NCI-H2227 (cell line): ENCODE measurements at regions not wholly inside any gene's neighbourhood (a gene's known extent, or its start where the extent isn't known, plus 50 kb on each side); places are given as distances from the start of the nearest gene placed in this dataset.

ENCODE experiments used
- DNase-seq: peaks from one replicate; lab custom pipeline; 2025; ENCODE audit not compliant: unreplicated experiment; lab: John Stamatoyannopoulos, UW

GRCh38 chr4:156710365-156711192 lies 261.0 kb downstream of the PDGFC start:
- DNase-seq = no peak

GRCh38 chr4:156705311-156705710 lies 266.3 kb downstream of the PDGFC start:
- no peak for DNase-seq

GRCh38 chr4:156695163-156695562 lies 276.4 kb downstream of the PDGFC start:
- no peak for DNase-seq

- no peak for DNase-seq
Observed at GRCh38 chr4:156694413-156694812, 277.2 kb downstream of the PDGFC start.

- no peak for DNase-seq
Observed at GRCh38 chr4:156693557-156693956, 278.0 kb downstream of the PDGFC start.

- DNase-seq = no peak
Observed at GRCh38 chr4:156692016-156692415, 279.6 kb downstream of the PDGFC start.

- no peak for DNase-seq
Observed at GRCh38 chr4:156690572-156690971, 281.0 kb downstream of the PDGFC start.

GRCh38 chr4:156686120-156686519 lies 285.5 kb downstream of the PDGFC start:
- peak; percentile 8 for DNase-seq

GRCh38 chr4:156685308-156685707 lies 286.3 kb downstream of the PDGFC start:
- DNase-seq = no peak

GRCh38 chr4:156677656-156678055 lies 293.9 kb downstream of the PDGFC start:
- no peak for DNase-seq

- DNase-seq = peak; percentile 43
Observed at GRCh38 chr4:156677131-156677531, 294.5 kb downstream of the PDGFC start.

GRCh38 chr4:156676116-156676851 lies 295.3 kb downstream of the PDGFC start:
- DNase-seq = no peak

- DNase-seq = no peak
Observed at GRCh38 chr4:156673483-156673882, 298.1 kb downstream of the PDGFC start.

GRCh38 chr4:156672492-156673305 lies 298.9 kb downstream of the PDGFC start:
- DNase-seq = no peak

GRCh38 chr4:156665780-156666366 lies 305.7 kb downstream of the PDGFC start:
- no peak for DNase-seq

GRCh38 chr4:156663663-156664062 lies 307.9 kb downstream of the PDGFC start:
- no peak for DNase-seq

GRCh38 chr4:156662921-156663320 lies 308.7 kb downstream of the PDGFC start:
- DNase-seq = no peak

- no peak for DNase-seq
Observed at GRCh38 chr4:156661555-156661954, 310.0 kb downstream of the PDGFC start.

GRCh38 chr4:156660465-156660864 lies 311.1 kb downstream of the PDGFC start:
- DNase-seq = no peak

GRCh38 chr4:156659983-156660382 lies 311.6 kb downstream of the PDGFC start:
- DNase-seq = no peak

GRCh38 chr4:156659570-156659969 lies 312.0 kb downstream of the PDGFC start:
- DNase-seq = no peak
